22Rv1 (cell line): ENCODE measurements at regions not wholly inside any gene's neighbourhood (a gene's known extent, or its start where the extent isn't known, plus 50 kb on each side); places are given as distances from the start of the nearest gene placed in this dataset.
"Not testable (repeated sequence)": the region's sequence is repeated elsewhere in the genome, so short reads cannot be mapped to it uniquely, and the experiment has no call there.

Experiments
- H3K27ac ChIP-seq: fragments of 450-650 bp; 2 replicates; pipeline ENCODE4 v1.5.1; 2017
- TF ChIP-seq, protein P1 (sequence below): fragments of 450-650 bp; IDR thresholded peaks from 2 replicates; pipeline ENCODE4 v1.5.1; 2017; ENCODE audit warnings: mild to moderate bottlenecking

DNA sequence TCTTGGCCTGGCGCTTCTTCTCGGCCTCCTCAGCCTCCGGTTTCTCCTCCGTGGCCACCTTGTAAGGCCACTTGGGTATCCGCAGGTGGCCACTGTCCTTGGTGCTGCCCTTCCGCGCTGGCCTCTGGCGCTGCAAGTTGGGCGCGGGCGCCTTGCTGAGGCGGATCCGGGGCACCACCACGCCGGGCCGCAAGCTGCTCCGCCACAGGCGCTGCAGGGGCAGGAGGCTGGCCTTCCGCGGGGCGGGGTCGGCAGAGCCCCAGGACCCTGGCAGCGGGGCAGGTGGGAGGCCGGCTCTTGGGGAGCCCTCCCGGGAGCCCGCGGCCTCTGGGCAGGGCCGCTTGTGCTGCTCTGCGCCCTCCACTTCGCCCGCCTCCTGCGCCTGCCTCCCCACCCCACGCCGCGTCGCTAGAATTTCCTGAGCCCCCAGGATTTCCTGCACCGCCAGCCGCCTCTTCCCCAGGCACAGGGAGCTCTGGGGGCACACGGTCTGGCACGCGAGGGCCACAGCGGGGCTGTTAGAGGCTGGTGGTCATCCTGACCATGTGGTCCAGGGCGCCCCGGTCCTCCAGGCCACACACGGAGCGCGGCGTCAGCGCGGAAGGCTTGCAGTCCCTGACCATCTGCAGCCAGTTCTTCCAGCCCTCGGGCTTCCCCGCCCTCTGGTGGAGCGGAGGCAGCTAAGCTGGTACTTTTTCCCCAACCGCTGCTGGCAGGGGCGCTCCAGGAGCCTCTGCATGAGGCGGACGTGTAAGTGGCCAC, 60.1 kb upstream of the OR4C13 start:
- TF ChIP-seq, protein P1, sequence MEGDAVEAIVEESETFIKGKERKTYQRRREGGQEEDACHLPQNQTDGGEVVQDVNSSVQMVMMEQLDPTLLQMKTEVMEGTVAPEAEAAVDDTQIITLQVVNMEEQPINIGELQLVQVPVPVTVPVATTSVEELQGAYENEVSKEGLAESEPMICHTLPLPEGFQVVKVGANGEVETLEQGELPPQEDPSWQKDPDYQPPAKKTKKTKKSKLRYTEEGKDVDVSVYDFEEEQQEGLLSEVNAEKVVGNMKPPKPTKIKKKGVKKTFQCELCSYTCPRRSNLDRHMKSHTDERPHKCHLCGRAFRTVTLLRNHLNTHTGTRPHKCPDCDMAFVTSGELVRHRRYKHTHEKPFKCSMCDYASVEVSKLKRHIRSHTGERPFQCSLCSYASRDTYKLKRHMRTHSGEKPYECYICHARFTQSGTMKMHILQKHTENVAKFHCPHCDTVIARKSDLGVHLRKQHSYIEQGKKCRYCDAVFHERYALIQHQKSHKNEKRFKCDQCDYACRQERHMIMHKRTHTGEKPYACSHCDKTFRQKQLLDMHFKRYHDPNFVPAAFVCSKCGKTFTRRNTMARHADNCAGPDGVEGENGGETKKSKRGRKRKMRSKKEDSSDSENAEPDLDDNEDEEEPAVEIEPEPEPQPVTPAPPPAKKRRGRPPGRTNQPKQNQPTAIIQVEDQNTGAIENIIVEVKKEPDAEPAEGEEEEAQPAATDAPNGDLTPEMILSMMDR: peak; percentile 54
- not testable (repeated sequence) for H3K27ac ChIP-seq

DNA sequence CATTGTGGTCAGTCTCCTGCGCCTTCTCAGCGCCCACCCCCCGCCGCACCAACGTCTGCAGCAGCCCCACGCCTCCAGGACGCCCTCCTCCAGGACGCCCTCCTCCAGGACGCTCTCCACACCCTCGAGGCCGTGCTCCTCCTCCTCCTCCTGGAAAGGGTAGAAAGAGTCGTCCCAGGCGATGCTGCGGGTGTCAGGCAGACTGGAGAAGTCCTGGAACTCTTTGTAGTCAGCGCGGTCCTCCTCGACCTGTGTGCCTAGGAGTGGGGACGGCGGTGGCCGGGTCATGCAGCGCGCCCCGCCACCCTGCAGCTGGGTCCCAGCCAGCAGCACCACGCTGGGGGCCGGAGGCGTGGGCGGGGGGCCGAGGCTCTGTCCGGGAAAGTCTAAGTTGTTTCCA, 58.7 kb upstream of the OR4C13 start:
- H3K27ac ChIP-seq: not testable (repeated sequence)
